ENCODE measurements at regions not wholly inside any gene's neighbourhood (a gene's known extent, or its start where the extent isn't known, plus 50 kb on each side); places are given as distances from the start of the nearest gene placed in this dataset.

DNA sequence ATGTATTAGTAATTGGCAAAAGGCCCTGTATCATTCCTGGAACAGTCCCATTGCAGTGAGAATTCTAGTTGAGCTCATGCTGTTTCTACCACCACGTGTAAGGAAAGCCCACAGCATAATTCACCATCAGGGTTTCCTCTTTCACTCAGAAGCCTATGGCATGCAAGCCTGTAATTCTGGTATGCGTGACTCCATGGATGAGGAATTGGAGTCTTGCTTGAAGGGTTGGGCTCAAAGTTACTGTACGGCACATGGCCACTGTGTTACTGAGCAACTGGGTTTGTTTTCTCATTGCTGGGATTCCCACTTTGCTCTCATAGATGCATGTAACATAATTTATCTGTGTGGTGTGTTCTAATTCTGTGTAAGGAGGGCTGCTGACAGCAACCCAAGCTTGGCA, 132.3 kb upstream of the NR3C2 start:
- Histone ChIP-seq H3K27ac (no peak overlapping the region), H3K36me3 (no peaks in the 10 kb centered on the region), H3K9me3 (peaks cover 0 to 6% (median 3%) of the 10 kb centered on the region in 3 donors), H3K4me1 (no peaks in the 10 kb centered on the region), H3K4me3 (no peak overlapping the region), H3K27me3 (no peaks in the 10 kb centered on the region)
- intact Hi-C loops (cut with DNase I): no loop called here
- WGBS, 2 donors: 0 to 56% methylated on average over 1 to 3 of the region's 3 CpGs
- DNase-seq: no peak
- TF ChIP-seq, protein P1, sequence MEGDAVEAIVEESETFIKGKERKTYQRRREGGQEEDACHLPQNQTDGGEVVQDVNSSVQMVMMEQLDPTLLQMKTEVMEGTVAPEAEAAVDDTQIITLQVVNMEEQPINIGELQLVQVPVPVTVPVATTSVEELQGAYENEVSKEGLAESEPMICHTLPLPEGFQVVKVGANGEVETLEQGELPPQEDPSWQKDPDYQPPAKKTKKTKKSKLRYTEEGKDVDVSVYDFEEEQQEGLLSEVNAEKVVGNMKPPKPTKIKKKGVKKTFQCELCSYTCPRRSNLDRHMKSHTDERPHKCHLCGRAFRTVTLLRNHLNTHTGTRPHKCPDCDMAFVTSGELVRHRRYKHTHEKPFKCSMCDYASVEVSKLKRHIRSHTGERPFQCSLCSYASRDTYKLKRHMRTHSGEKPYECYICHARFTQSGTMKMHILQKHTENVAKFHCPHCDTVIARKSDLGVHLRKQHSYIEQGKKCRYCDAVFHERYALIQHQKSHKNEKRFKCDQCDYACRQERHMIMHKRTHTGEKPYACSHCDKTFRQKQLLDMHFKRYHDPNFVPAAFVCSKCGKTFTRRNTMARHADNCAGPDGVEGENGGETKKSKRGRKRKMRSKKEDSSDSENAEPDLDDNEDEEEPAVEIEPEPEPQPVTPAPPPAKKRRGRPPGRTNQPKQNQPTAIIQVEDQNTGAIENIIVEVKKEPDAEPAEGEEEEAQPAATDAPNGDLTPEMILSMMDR (IDR thresholded peaks at IDR 0.05): no peak
- no peak for TF ChIP-seq POLR2A (IDR thresholded peaks at IDR 0.05)

DNA sequence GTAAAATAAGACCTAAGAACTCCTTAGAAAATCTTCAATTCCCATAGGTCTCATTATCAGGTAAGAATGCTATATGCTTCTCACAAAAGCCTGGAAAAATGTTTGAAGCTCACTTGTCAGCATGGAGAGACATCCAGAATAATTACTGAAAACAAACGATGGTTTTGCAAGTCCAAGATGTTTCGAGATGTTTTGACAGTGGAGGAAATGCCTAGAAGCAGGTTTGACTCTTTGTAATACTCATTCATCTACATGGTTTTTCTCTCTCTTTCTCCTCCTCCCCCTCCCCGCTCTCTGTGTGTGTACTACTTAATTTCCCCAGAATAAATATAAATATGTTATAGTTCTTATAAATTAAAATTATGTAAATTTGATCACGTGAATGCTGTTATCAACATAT, 131.9 kb upstream of the NR3C2 start:
- H3K27ac ChIP-seq: no peak overlapping the region
- no peaks in the 10 kb centered on the region for H3K36me3 ChIP-seq
- intact Hi-C loops (cut with DNase I): no loop called here
- H3K4me1 ChIP-seq: no peaks in the 10 kb centered on the region
- TF ChIP-seq, protein P1 (IDR thresholded peaks at IDR 0.05): no peak
- no peak for TF ChIP-seq POLR2A (IDR thresholded peaks at IDR 0.05)
- peaks cover 0 to 11% (median 3%) of the 10 kb centered on the region in 3 donors for H3K9me3 ChIP-seq
- no peak for DNase-seq
- no peaks in the 10 kb centered on the region for H3K27me3 ChIP-seq
- WGBS, 2 donors: 66 to 69% methylated on average over 4 of the region's 4 CpGs
- H3K4me3 ChIP-seq: no peak overlapping the region

DNA sequence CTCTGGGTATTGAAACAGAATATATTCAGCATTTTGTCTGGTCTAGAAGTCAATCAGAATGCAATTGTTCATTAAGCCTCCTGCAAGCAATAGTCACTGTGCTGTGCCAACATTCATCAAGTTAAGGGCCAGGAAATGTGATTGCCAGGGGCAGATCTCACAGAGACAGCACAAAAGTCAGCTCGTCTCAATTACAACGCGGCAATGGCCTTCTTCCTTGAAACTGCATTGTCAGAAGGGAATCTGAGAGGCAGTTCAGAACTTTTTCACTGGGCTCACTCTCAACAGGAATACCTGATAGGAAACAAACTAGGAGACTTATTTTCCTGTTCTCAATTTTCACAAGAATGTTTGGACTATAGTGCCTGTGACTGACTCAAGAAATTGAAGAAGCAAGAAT, 131.1 kb upstream of the NR3C2 start:
- intact Hi-C loops (cut with DNase I): no loop called here
- H3K4me1 ChIP-seq: no peaks in the 10 kb centered on the region
- no peak overlapping the region for H3K27ac ChIP-seq
- no peak for DNase-seq
- peaks cover 0 to 12% (median 3%) of the 10 kb centered on the region in 3 donors for H3K9me3 ChIP-seq
- H3K4me3 ChIP-seq: no peak overlapping the region
- no peak for TF ChIP-seq POLR2A (IDR thresholded peaks at IDR 0.05)
- TF ChIP-seq, protein P1 (IDR thresholded peaks at IDR 0.05): no peak
- no peaks in the 10 kb centered on the region for H3K36me3 ChIP-seq
- H3K27me3 ChIP-seq: no peaks in the 10 kb centered on the region
- WGBS, 2 donors: 32 to 44% methylated on average over 3 of the region's 3 CpGs

DNA sequence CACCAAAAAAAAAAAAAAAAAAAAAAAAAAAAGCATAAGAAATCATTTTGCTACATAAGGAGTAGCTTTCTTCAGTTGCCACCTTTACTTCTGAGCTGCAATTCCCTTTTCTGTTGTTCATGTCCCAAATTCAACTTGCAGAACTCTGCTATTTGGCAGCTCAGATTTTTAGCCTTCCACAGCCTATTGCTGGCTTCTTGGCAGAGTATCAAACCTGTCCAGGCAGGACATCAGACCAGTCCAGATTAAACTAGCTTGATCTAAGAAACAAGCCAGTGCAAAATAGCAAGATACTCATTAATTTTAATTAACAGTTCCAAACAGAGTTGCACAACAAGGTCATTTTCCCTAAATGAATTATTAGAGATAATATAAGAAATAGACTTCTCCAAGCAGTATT, 123.6 kb upstream of the NR3C2 start:
- no peak for DNase-seq
- Histone ChIP-seq H3K36me3 (no peaks in the 10 kb centered on the region), H3K9me3 (peaks cover 0 to 12% (median 3%) of the 10 kb centered on the region in 3 donors), H3K4me3 (no peak overlapping the region), H3K27me3 (no peaks in the 10 kb centered on the region), H3K27ac (no peak overlapping the region), H3K4me1 (no peaks in the 10 kb centered on the region)
- intact Hi-C loops (cut with DNase I): no loop called here
- TF ChIP-seq, protein P1 (IDR thresholded peaks at IDR 0.05): no peak
- no peak for TF ChIP-seq POLR2A (IDR thresholded peaks at IDR 0.05)

DNA sequence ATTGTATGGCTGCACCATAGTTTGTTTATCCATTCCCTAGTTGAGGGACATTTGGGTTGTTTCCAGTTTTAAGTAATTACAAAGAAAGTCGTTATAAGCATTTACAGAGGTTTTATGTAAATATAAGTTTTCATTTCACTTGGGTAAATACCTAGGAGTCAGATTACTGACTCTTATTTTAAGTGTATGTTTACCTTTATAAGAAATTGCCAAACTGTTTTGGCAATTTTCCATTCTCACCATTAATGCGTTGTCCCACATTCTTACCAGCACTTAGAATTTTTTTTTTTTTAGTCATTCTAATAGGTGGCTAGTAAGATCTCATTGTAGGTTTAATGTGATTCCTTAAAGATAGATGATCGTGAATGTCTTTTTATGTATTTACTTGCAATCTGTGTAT, 121.5 kb upstream of the NR3C2 start:
- Histone ChIP-seq H3K27ac (no peak overlapping the region), H3K9me3 (no peaks in the 10 kb centered on the region), H3K27me3 (no peaks in the 10 kb centered on the region), H3K36me3 (no peaks in the 10 kb centered on the region), H3K4me1 (no peaks in the 10 kb centered on the region), H3K4me3 (no peak overlapping the region)
- DNase-seq: no peak
- no peak for TF ChIP-seq POLR2A (IDR thresholded peaks at IDR 0.05)
- TF ChIP-seq, protein P1 (IDR thresholded peaks at IDR 0.05): no peak
- intact Hi-C loops (cut with DNase I): no loop called here
- WGBS, 2 donors: 54 to 57% methylated on average over 3 of the region's 3 CpGs

All from esophagus squamous epithelium (tissue), 5 donors.